ENCODE measurements at regions not wholly inside any gene's neighbourhood (a gene's known extent, or its start where the extent isn't known, plus 50 kb on each side); places are given as distances from the start of the nearest gene placed in this dataset.

DNA sequence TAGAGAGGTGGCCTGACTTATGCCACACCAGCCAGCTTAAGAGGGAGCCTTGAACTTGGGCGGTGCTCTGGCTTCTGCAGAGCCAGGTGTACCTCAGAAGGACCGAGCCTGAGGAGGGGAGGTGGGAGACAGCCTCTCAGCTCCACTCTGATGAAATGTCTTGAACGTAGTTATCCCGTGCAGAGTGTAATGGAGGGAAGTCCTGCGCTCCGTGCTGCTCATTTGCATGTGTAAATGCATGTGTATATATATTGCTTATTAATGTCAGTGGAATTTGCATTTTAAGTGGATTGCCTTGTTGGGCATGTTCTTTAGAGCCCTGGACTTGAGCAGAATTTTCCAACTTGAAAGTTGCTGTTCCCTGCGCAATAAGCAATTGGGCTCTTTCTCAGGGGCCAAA is 264.9 kb upstream of the SDK2 start:
- intact Hi-C loops (cut with micrococcal nuclease; ENCODE audit: unreplicated experiment) (no loop called here), in situ Hi-C loops (cut with HindIII; ENCODE audit: extremely low pct_ligation_motif_present, low pct_unique_long_range_greater_than_20kb) (no loop called here)
- Histone ChIP-seq H3K27me3 (ENCODE audit: control insufficient read depth in 1 of 2, insufficient read depth in 2 of 2, low read length in 2 of 2) (peaks cover 0 to 17% of the 10 kb centered on the region in 2 experiments; a peak in 1 of 5 replicates), H3K9ac (ENCODE audit: insufficient read depth, low read depth, low read length) (no peak overlapping the region), H3K27ac (ENCODE audit: extremely low read length, insufficient read depth, low read length) (no peak overlapping the region), H4K20me1 (ENCODE audit: insufficient read depth, low read length) (no peaks in the 10 kb centered on the region), H3K79me2 (ENCODE audit: insufficient read depth, low read length) (no peaks in the 10 kb centered on the region), H3K4me1 (ENCODE audit: insufficient read depth, low read length) (no peaks in the 10 kb centered on the region), H2AFZ (ENCODE audit: low read length) (no peak overlapping the region), H3K9me3 (ENCODE audit: low read length) (no peaks in the 10 kb centered on the region), H3K36me3 (replicated peaks in 1 of 2; ENCODE audit: control insufficient read depth in 1 of 2, insufficient read depth in 2 of 2, low read length in 2 of 2) (no peaks in the 10 kb centered on the region), H3K4me3 (replicated peaks in 1 of 3; ENCODE audit: insufficient read depth in 1 of 3, low read depth in 2 of 3, low read length in 3 of 3) (no peak overlapping the region), H3K4me2 (ENCODE audit: low read depth, low read length) (no peak overlapping the region)
- POLR2A ChIA-PET = no interaction called here
- TF ChIP-seq ZFYVE20 (CRISPR knock-in tag; IDR thresholded peaks at IDR 0.05; ENCODE audit: borderline replicate concordance, low read depth) (no peak), ZNF143 (CRISPR knock-in tag; IDR thresholded peaks at IDR 0.05) (no peak), THAP9 (CRISPR knock-in tag; IDR thresholded peaks at IDR 0.05; ENCODE audit: borderline replicate concordance) (no peak), ZNF253 (CRISPR knock-in tag; IDR thresholded peaks at IDR 0.05; ENCODE audit: borderline replicate concordance) (no peak), ZSCAN31 (CRISPR knock-in tag; IDR thresholded peaks at IDR 0.05; ENCODE audit: low read depth) (no peak), ZNF761 (CRISPR knock-in tag; conservative IDR thresholded peaks at IDR 0.05) (no peak), ZNF749 (CRISPR knock-in tag; IDR thresholded peaks at IDR 0.05; ENCODE audit: borderline replicate concordance) (no peak), SIX1 (CRISPR knock-in tag; IDR thresholded peaks at IDR 0.05; ENCODE audit: borderline replicate concordance) (no peak), KLF11 (CRISPR knock-in tag; IDR thresholded peaks at IDR 0.05) (no peak)
- BruUV-seq (replicated peaks) = no TSS peak
- DNase-seq (ENCODE audit: low spot score) = no peak
- CTCF ChIA-PET (ENCODE audit: low intra/inter-chr PET ratio, low total read pairs) = no interaction called here
- no peak for FAIRE-seq
- WGBS (ENCODE audit: low lambda C conversion rate) = 21% methylated on average over 7 of the region's 7 CpGs
- ATAC-seq = no peak

Measured in HepG2 (cell line).